GM12865 (cell line): ENCODE measurements at regions not wholly inside any gene's neighbourhood (a gene's known extent, or its start where the extent isn't known, plus 50 kb on each side); places are given as distances from the start of the nearest gene placed in this dataset.

Experiments
- DNase-seq: peaks from one replicate; pipeline ENCODE4 v3.0.0; 2010; ENCODE audit warnings: low read depth
- H3K4me3 ChIP-seq: 2 replicates; pipeline ENCODE4 v1.5.1; 2011; ENCODE audit warnings: mild to moderate bottlenecking, low read depth, low read length, control low read depth
- TF ChIP-seq, protein P1 (sequence below): IDR thresholded peaks from 2 replicates; pipeline ENCODE4 v1.5.1; 2011; ENCODE audit warnings: low read length, control low read depth, low read depth, inconsistent platforms; ENCODE audit not compliant: insufficient read depth; ENCODE audit errors: missing control alignments

DNA sequence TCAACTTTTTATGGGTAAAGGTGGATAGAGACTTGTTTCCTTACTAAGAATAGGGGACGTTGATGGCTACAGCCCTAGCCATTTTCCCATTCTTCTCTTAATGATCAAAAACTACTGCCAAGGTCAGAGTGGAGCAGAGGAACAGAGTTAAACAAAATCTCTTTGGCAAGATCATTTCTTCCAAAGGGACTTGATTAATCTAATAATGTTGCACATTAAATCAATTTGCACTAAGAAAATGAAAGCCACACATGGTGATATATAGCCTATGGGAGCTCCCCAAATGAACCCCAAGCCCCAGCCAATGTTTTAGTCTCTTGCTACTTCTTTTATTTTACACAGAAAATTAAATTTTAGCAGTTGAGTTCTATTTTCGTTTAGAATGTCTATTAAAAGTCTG, 954.5 kb upstream of the SOX9 start:
- DNase-seq, result no peak
- TF ChIP-seq, protein P1, sequence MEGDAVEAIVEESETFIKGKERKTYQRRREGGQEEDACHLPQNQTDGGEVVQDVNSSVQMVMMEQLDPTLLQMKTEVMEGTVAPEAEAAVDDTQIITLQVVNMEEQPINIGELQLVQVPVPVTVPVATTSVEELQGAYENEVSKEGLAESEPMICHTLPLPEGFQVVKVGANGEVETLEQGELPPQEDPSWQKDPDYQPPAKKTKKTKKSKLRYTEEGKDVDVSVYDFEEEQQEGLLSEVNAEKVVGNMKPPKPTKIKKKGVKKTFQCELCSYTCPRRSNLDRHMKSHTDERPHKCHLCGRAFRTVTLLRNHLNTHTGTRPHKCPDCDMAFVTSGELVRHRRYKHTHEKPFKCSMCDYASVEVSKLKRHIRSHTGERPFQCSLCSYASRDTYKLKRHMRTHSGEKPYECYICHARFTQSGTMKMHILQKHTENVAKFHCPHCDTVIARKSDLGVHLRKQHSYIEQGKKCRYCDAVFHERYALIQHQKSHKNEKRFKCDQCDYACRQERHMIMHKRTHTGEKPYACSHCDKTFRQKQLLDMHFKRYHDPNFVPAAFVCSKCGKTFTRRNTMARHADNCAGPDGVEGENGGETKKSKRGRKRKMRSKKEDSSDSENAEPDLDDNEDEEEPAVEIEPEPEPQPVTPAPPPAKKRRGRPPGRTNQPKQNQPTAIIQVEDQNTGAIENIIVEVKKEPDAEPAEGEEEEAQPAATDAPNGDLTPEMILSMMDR, result no peak
- no peak overlapping the region for H3K4me3 ChIP-seq

DNA sequence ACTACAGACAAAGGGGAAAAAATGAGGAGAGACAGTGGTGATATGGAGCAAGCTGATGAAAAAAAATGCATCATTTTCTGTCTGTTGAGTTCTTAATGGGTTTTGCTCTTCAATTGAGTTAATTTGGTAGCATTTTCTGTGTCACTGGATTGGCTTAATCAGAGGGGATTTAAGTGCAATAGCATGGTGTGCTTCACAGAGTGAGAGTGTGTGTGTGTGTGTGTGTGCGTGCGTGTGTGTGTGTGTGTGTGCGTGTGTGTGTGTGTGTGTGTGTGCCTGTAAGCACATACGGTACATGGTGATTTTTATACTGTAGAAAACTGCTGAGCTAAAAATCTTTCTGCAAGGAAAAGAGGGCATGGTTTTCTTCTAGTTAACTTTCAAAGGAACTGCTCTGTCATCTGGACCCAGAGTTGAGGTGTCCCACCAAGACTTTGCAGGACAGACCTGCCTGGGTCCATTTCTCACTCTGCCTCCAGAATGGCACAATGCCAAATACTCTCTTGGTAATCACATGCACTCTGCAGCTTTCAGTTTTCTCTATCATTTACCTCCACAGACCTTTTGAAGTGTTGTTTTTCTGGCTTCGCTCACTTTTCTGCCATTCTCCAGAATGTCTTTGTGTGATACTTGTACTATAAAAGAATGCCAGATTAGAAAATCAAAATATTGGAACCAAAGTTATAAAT, 952.6 kb upstream of the SOX9 start:
- TF ChIP-seq, protein P1, result no peak
- no peak for DNase-seq
- H3K4me3 ChIP-seq, result no peak overlapping the region

DNA sequence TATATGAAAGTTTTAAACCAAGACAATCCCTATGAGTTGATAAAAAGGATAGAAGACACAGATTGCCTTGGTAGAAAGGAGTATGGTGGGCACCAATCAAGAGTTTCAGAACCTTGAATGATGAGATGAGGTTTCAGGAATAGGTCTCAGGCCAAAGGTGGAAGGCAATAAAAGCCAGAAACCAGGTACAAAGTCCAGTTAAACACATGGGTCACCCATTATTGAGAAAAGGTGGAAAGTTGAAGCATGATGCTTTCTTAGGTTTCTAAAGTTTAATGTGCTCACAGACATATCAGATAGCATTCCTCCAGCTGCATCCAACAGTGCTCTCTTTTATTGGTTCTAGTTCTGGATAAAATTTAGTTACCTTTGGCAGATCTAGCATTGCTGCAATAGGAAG, 950.8 kb upstream of the SOX9 start:
- DNase-seq, result no peak
- TF ChIP-seq, protein P1, result no peak
- H3K4me3 ChIP-seq, result no peak overlapping the region

DNA sequence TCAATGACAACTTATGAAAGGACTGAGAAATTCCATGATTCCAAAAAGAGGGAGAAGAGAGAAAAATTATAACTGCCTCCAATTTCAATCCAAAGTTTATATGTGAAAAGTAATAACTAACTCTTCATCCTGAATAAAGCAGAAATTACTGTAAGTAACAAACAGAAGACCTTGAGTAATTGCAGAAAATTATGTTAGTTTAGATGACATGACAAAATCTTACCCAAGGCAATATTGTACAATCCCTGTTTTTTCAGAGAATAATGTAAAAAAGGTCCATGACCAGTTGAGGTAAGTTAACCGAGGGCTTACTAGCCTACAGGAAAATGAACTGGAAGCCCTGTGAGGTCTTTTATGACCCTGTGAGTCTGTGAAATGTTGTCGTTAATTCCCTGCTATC, 949.5 kb upstream of the SOX9 start:
- no peak overlapping the region for H3K4me3 ChIP-seq
- TF ChIP-seq, protein P1, result no peak
- no peak for DNase-seq

DNA sequence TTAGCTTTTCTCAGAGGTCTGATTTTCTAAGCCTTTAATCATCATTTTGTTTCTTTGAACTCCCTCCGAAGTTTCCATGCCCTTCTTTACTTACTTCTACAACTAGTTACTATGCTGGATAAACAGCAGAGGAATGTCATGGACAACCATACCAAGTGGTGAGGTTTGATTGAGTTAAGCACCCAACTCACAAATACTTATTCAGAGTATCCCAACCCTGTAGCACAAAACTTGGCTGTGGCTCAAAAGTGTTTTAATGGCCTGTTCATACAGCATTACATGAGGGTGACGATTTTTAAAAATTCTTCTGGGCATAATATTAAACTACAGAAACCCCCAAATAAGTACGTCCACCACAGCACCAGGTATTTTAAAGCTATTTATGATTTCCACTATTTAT, 946.8 kb upstream of the SOX9 start:
- TF ChIP-seq, protein P1, result no peak
- no peak for DNase-seq
- no peak overlapping the region for H3K4me3 ChIP-seq

DNA sequence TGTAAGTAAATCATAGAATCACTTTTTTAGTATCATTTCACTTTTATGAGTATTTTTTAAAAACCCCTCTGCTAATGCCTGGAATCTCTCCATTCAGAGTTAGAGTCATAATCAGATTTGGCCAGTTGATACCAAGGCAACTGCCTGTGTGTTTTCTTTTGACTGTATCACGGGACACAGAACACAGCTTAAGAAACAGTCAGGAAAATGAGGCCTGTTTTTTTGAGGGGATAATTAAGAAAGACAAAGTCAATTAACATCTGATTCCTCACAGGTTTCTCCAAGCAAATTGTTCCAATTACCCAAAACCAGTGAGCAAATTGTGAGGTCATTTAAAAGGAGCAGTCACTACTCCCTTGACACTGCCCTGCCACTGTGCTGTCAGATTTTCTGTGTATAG, 944.5 kb upstream of the SOX9 start:
- no peak overlapping the region for H3K4me3 ChIP-seq
- TF ChIP-seq, protein P1, result no peak
- no peak for DNase-seq

DNA sequence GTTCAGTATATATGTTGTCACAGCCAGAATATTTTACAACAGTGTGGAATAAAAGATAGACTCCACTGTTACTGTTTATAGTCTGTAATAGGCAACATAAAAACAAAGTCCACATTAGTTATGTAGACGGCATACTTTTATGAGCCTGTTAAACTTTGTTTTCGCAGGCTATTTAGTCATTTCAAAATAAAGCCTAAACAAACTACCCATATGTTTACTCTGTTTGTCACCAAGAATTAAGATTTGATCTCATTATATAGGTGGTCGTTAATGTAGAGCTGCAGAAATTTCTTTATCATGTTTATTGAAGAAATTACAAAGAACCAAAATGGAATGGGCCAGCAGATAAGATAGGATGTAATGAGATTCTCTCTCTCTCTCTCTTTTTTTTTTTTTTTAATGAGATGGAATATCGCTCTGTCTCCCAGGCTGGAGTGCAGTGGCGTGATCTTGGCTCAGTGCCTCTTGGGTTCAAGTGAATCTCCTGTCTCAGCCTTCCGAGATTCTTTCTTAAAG, 943.8 kb upstream of the SOX9 start:
- no peak for DNase-seq
- H3K4me3 ChIP-seq, result no peak overlapping the region
- TF ChIP-seq, protein P1, result no peak
